Upper lobe of left lung (tissue), 6 donors: ENCODE measurements at regions not wholly inside any gene's neighbourhood (a gene's known extent, or its start where the extent isn't known, plus 50 kb on each side); places are given as distances from the start of the nearest gene placed in this dataset.

Experiments used
- ATAC-seq, 2 donors: fragments of 200-7000 bp; cut with Tn5 transposase; one replicate each; pipeline ENCODE4 v1.9.1; 2022; ENCODE audit warnings: mild to moderate bottlenecking in 2 of 2, moderate library complexity in 2 of 2; ENCODE audit not compliant: low FRiP score in 2 of 2
- DNase-seq, 2 donors: peaks; one replicate each; pipeline ENCODE4 v3.0.0-alpha.2; 2019 to 2020
- H3K27ac ChIP-seq, 4 donors: fragments of 200-600 bp; sonication (generic); one replicate each; pipeline ENCODE4 v1.5.1; 2016 to 2019
- H3K27me3 ChIP-seq, 4 donors: fragments of 200-600 bp; sonication (generic); one replicate each; pipeline ENCODE4 v1.5.1; 2017 to 2019
- H3K36me3 ChIP-seq, 4 donors: fragments of 200-600 bp; sonication (generic); one replicate each; pipeline ENCODE4 v1.5.1; 2016 to 2019
- H3K4me1 ChIP-seq, 4 donors: fragments of 200-600 bp; sonication (generic); one replicate each; pipeline ENCODE4 v1.5.1; 2018 to 2019
- H3K4me3 ChIP-seq, 4 donors: fragments of 200-600 bp; sonication (generic); one replicate each; pipeline ENCODE4 v1.5.1; 2017 to 2019; ENCODE audit warnings: mild to moderate bottlenecking in 2 of 4, moderate library complexity in 1 of 4
- H3K9me3 ChIP-seq, 4 donors: fragments of 200-600 bp; sonication (generic); one replicate each; pipeline ENCODE4 v1.5.1; 2018 to 2019
- CTCF ChIP-seq, 6 experiments: fragments of 450-650 bp in 4 of 6; fragments of 200-600 bp in 2 of 6; sonication (generic) in 2 of 6; IDR thresholded peaks; one replicate each; pipeline ENCODE4 v1.5.1; 2016 to 2019; ENCODE audit warnings: antibody characterized with exemption in 6 of 6
- EP300 ChIP-seq, 4 donors: sonication (generic); formaldehyde crosslinking; IDR thresholded peaks; one replicate each; pipeline ENCODE4 v1.5.1; 2017; ENCODE audit warnings: antibody characterized with exemption in 4 of 4, control low read depth in 2 of 4
- POLR2A ChIP-seq, 4 donors: fragments of 450-650 bp; IDR thresholded peaks; one replicate each; pipeline ENCODE4 v1.5.1; 2016 to 2017; ENCODE audit warnings: antibody characterized with exemption in 4 of 4, mild to moderate bottlenecking in 2 of 4
- POLR2AphosphoS5 ChIP-seq, 2 donors: sonication (generic); formaldehyde crosslinking; IDR thresholded peaks; one replicate each; pipeline ENCODE4 v1.5.1; 2017; ENCODE audit warnings: antibody characterized with exemption in 2 of 2
- WGBS, 2 donors: methylation state at CpG; one replicate each; pipeline ENCODE4 v1.1.5; 2017 to 2018; 5-methylcytosine and 5-hydroxymethylcytosine counted together
- donor health status: DM: no; HTN: no; CAD: no; lungs with moderate emphysema.
- donor health status: DM: no; HTN: yes; CAD: no; lungs with severe emphysema.

- Histone ChIP-seq H3K4me1 (no peaks in the 10 kb centered on the region), H3K9me3 (peaks cover 0 to 16% (median 4%) of the 10 kb centered on the region in 4 donors), H3K4me3 (no peak overlapping the region), H3K27me3 (no peaks in the 10 kb centered on the region), H3K27ac (no peak overlapping the region), H3K36me3 (no peaks in the 10 kb centered on the region)
- no peak for DNase-seq
- 74 to 84% methylated on average over 4 of the region's 4 CpGs for WGBS, 2 donors
- TF ChIP-seq POLR2AphosphoS5 (IDR thresholded peaks at IDR 0.05) (no peak), CTCF (IDR thresholded peaks at IDR 0.05) (no peak), POLR2A (IDR thresholded peaks at IDR 0.05) (no peak), EP300 (IDR thresholded peaks at IDR 0.05) (no peak)
- ATAC-seq = no peak
These were observed 510.9 kb upstream of the ZNF608 start for GRCh38 chr5:125257057-125257972.

GRCh38 chr5:125257997-125258396 lies 511.6 kb upstream of the ZNF608 start:
- Histone ChIP-seq H3K27me3 (no peaks in the 10 kb centered on the region), H3K9me3 (peaks cover 0 to 16% (median 4%) of the 10 kb centered on the region in 4 donors), H3K36me3 (no peaks in the 10 kb centered on the region), H3K4me3 (no peak overlapping the region), H3K27ac (no peak overlapping the region), H3K4me1 (no peaks in the 10 kb centered on the region)
- DNase-seq (no peak), ATAC-seq (no peak)
- TF ChIP-seq POLR2AphosphoS5 (IDR thresholded peaks at IDR 0.05) = no peak
- TF ChIP-seq POLR2A (IDR thresholded peaks at IDR 0.05) = no peak
- TF ChIP-seq CTCF (IDR thresholded peaks at IDR 0.05) = no peak
- TF ChIP-seq EP300 (IDR thresholded peaks at IDR 0.05) = no peak

GRCh38 chr5:125258615-125259014 lies 512.2 kb upstream of the ZNF608 start:
- H3K27ac ChIP-seq = no peak overlapping the region
- H3K9me3 ChIP-seq = peaks cover 0 to 10% (median 4%) of the 10 kb centered on the region in 4 donors
- DNase-seq (no peak), ATAC-seq (no peak)
- no peaks in the 10 kb centered on the region for H3K27me3 ChIP-seq
- no peaks in the 10 kb centered on the region for H3K36me3 ChIP-seq
- WGBS, 2 donors = 66 to 89% methylated on average over 1 to 2 of the region's 2 CpGs
- TF ChIP-seq EP300 (IDR thresholded peaks at IDR 0.05) = no peak
- no peak for TF ChIP-seq POLR2A (IDR thresholded peaks at IDR 0.05)
- no peak for TF ChIP-seq CTCF (IDR thresholded peaks at IDR 0.05)
- no peak for TF ChIP-seq POLR2AphosphoS5 (IDR thresholded peaks at IDR 0.05)
- no peaks in the 10 kb centered on the region for H3K4me1 ChIP-seq
- no peak overlapping the region for H3K4me3 ChIP-seq

- WGBS, 2 donors = 96 to 100% methylated on average over 2 of the region's 2 CpGs
- H3K4me1 ChIP-seq = no peaks in the 10 kb centered on the region
- TF ChIP-seq EP300 (IDR thresholded peaks at IDR 0.05) (no peak), POLR2A (IDR thresholded peaks at IDR 0.05) (no peak), POLR2AphosphoS5 (IDR thresholded peaks at IDR 0.05) (no peak), CTCF (IDR thresholded peaks at IDR 0.05) (no peak)
- H3K9me3 ChIP-seq = peaks cover 0 to 5% (median 0%) of the 10 kb centered on the region in 4 donors
- ATAC-seq (no peak), DNase-seq (no peak)
- no peaks in the 10 kb centered on the region for H3K27me3 ChIP-seq
- no peak overlapping the region for H3K4me3 ChIP-seq
- no peaks in the 10 kb centered on the region for H3K36me3 ChIP-seq
- H3K27ac ChIP-seq = no peak overlapping the region
These were observed 515.2 kb upstream of the ZNF608 start for GRCh38 chr5:125261505-125262250.
